Thyroid gland (tissue), 4 donors: ENCODE measurements at regions not wholly inside any gene's neighbourhood (a gene's known extent, or its start where the extent isn't known, plus 50 kb on each side); places are given as distances from the start of the nearest gene placed in this dataset.

Source experiments
- POLR2A ChIP-seq, 2 donors: fragments of 450-650 bp; IDR thresholded peaks; one replicate each; pipeline ENCODE4 v1.6.1; 2017; ENCODE audit warnings: antibody characterized with exemption in 2 of 2, mild to moderate bottlenecking in 2 of 2, moderate library complexity in 1 of 2
- TF ChIP-seq, protein P1 (sequence below), 6 experiments: fragments of 200-600 bp in 3 of 6; fragments of 450-650 bp in 3 of 6; sonication (generic) in 3 of 6; IDR thresholded peaks; one replicate each; pipeline ENCODE4 v1.5.1; 2016 to 2019; ENCODE audit warnings: antibody characterized with exemption in 6 of 6, mild to moderate bottlenecking in 2 of 6, inconsistent platforms in 1 of 6, moderate library complexity in 1 of 6

DNA sequence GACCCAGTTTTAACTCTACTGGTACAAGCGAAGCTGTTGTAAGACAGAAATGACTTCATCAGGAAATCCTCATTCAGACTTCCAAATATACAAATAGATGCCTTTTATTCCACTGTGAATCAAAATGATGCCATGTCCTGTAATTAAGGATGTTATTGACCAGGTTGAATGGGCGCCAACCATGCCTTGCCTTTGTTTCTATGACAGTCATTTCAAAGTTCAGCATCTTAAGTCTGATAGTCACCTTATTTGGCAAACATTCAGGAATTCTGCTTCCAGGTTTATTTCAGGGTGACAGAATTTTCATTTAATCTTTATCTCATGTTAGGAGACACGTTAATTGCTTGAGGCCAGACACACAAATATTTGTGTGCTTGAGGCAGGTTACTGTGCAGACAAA, 592.8 kb upstream of the JAG1 start:
- TF ChIP-seq, protein P1, sequence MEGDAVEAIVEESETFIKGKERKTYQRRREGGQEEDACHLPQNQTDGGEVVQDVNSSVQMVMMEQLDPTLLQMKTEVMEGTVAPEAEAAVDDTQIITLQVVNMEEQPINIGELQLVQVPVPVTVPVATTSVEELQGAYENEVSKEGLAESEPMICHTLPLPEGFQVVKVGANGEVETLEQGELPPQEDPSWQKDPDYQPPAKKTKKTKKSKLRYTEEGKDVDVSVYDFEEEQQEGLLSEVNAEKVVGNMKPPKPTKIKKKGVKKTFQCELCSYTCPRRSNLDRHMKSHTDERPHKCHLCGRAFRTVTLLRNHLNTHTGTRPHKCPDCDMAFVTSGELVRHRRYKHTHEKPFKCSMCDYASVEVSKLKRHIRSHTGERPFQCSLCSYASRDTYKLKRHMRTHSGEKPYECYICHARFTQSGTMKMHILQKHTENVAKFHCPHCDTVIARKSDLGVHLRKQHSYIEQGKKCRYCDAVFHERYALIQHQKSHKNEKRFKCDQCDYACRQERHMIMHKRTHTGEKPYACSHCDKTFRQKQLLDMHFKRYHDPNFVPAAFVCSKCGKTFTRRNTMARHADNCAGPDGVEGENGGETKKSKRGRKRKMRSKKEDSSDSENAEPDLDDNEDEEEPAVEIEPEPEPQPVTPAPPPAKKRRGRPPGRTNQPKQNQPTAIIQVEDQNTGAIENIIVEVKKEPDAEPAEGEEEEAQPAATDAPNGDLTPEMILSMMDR (IDR thresholded peaks at IDR 0.05), result no peak
- TF ChIP-seq POLR2A (IDR thresholded peaks at IDR 0.05), result no peak
